ENCODE measurements at regions not wholly inside any gene's neighbourhood (a gene's known extent, or its start where the extent isn't known, plus 50 kb on each side); places are given as distances from the start of the nearest gene placed in this dataset.

- no peak for ATAC-seq
Observed at GRCh38 chr20:23251779-23252178, 98.8 kb upstream of the NXT1 start.

GRCh38 chr20:23249541-23249940 lies 101.0 kb upstream of the NXT1 start:
- ATAC-seq = no peak

- no peak for ATAC-seq
Observed at GRCh38 chr20:23248461-23248882, 102.1 kb upstream of the NXT1 start.

GRCh38 chr20:23246717-23247664 lies 103.6 kb upstream of the NXT1 start:
- no peak for ATAC-seq

- ATAC-seq = peak in 1 of 2 donors; percentile 53
Observed at GRCh38 chr20:23245553-23246181, 104.9 kb upstream of the NXT1 start.

- ATAC-seq = no peak
Observed at GRCh38 chr20:23244916-23245552, 105.6 kb upstream of the NXT1 start.

GRCh38 chr20:23244156-23244915 lies 106.3 kb upstream of the NXT1 start:
- ATAC-seq = no peak

GRCh38 chr20:23243791-23244155 lies 106.8 kb upstream of the NXT1 start:
- ATAC-seq = no peak

GRCh38 chr20:23242556-23243180 lies 107.9 kb upstream of the NXT1 start:
- ATAC-seq = no peak

GRCh38 chr20:23242104-23242503 lies 108.5 kb upstream of the NXT1 start:
- ATAC-seq = no peak

GRCh38 chr20:23241416-23241815 lies 109.2 kb upstream of the NXT1 start:
- no peak for ATAC-seq

GRCh38 chr20:23240519-23240918 lies 110.1 kb upstream of the NXT1 start:
- no peak for ATAC-seq

GRCh38 chr20:23237201-23237600 lies 113.4 kb upstream of the NXT1 start:
- ATAC-seq = no peak

GRCh38 chr20:23235173-23236027 lies 115.2 kb upstream of the NXT1 start:
- ATAC-seq = no peak

GRCh38 chr20:23234311-23235078 lies 116.1 kb upstream of the NXT1 start:
- no peak for ATAC-seq

GRCh38 chr20:23233341-23233740 lies 117.2 kb upstream of the NXT1 start:
- no peak for ATAC-seq

GRCh38 chr20:23232679-23233308 lies 117.8 kb upstream of the NXT1 start:
- no peak for ATAC-seq

GRCh38 chr20:23232219-23232581 lies 118.4 kb upstream of the NXT1 start:
- no peak for ATAC-seq

- no peak for ATAC-seq
Observed at GRCh38 chr20:23231561-23232218, 118.9 kb upstream of the NXT1 start.
